ENCODE measurements at regions not wholly inside any gene's neighbourhood (a gene's known extent, or its start where the extent isn't known, plus 50 kb on each side); places are given as distances from the start of the nearest gene placed in this dataset.
A peak's percentile ranks its signal among the peaks of the same experiment; 100 is the strongest.

- no peaks in the 10 kb centered on the region for H4K20me1 ChIP-seq (ENCODE audit: control insufficient read depth, insufficient read depth, low read length, poor library complexity, severe bottlenecking)
- intact Hi-C loops (cut with micrococcal nuclease): loop anchor here (2.0 kb wide), 1 partner anchor 291 kb away; no protein-coding TSS in a partner anchor
- CTCF ChIA-PET: no interaction called here
- TF ChIP-seq EZH2 (IDR thresholded peaks at IDR 0.05; ENCODE audit: borderline replicate concordance, insufficient read depth, low read depth, low read length, poor library complexity, severe bottlenecking): no peak
- TF ChIP-seq CTCF (IDR thresholded peaks at IDR 0.05): peak; percentile 34
- no peak overlapping the region for H3K9ac ChIP-seq (ENCODE audit: low read length)
- no peak overlapping the region for H3K4me3 ChIP-seq (ENCODE audit: control extremely low read depth in 1 of 5, extremely low read depth in 1 of 5, insufficient read depth in 1 of 5, low read depth in 2 of 5, low read length in 4 of 5)
- ATAC-seq (ENCODE audit: low read depth): no peak
- H3K79me2 ChIP-seq (ENCODE audit: control insufficient read depth, insufficient read depth, low read length): no peaks in the 10 kb centered on the region
- Mint-ChIP-seq H3K4me3 (no peak overlapping the region), H3K27ac (no peak overlapping the region), H3K4me1 (no peaks in the 10 kb centered on the region), H3K9me3 (ENCODE audit: insufficient read depth) (no peaks in the 10 kb centered on the region), H3K27me3 (peaks cover 7% of the 10 kb centered on the region)
- no peak overlapping the region for H3K27ac ChIP-seq (ENCODE audit: low read length in 2 of 2)
- H3K36me3 ChIP-seq (replicated peaks in 1 of 2; ENCODE audit: control extremely low read depth in 1 of 2, control insufficient read depth in 1 of 2, extremely low read depth in 1 of 2, insufficient read depth in 2 of 2, low read length in 1 of 2): no peaks in the 10 kb centered on the region
- H3K27me3 ChIP-seq (replicated peaks in 1 of 4; ENCODE audit: control extremely low read depth in 1 of 4, control insufficient read depth in 3 of 4, insufficient read depth in 4 of 4, low read length in 3 of 4): no peaks in the 10 kb centered on the region
- POLR2A ChIA-PET: no interaction called here
- no peaks in the 10 kb centered on the region for H3K9me3 ChIP-seq (ENCODE audit: control extremely low read depth in 1 of 3, control insufficient read depth in 2 of 3, insufficient read depth in 1 of 3, low read length in 2 of 3)
- H3K4me2 ChIP-seq (replicated peaks; ENCODE audit: low read depth, low read length, poor library complexity, severe bottlenecking): no peak overlapping the region
- no peak overlapping the region for H2AFZ ChIP-seq (ENCODE audit: insufficient read depth, low read depth, low read length, poor library complexity, severe bottlenecking)
- H3K4me1 ChIP-seq (ENCODE audit: control insufficient read depth in 2 of 2, insufficient read depth in 2 of 2, low read length in 2 of 2): no peaks in the 10 kb centered on the region
- DNase-seq: no peak
- WGBS (ENCODE audit: insufficient coverage): no CpG with 5 or more reads among the region's 3 CpGs
Measured at GRCh38 chr2:56009758-56010458, 86.3 kb upstream of the EFEMP1 start.

GRCh38 chr2:56011624-56012023 lies 88.0 kb upstream of the EFEMP1 start:
- no peaks in the 10 kb centered on the region for H3K9me3 ChIP-seq (ENCODE audit: control extremely low read depth in 1 of 3, control insufficient read depth in 2 of 3, insufficient read depth in 1 of 3, low read length in 2 of 3)
- ATAC-seq (ENCODE audit: low read depth): no peak
- no peaks in the 10 kb centered on the region for H3K27me3 ChIP-seq (replicated peaks in 1 of 4; ENCODE audit: control extremely low read depth in 1 of 4, control insufficient read depth in 3 of 4, insufficient read depth in 4 of 4, low read length in 3 of 4)
- intact Hi-C loops (cut with micrococcal nuclease): no loop called here
- CTCF ChIA-PET: no interaction called here
- Mint-ChIP-seq H3K4me1 (peaks cover 7% of the 10 kb centered on the region), H3K27ac (no peak overlapping the region), H3K9me3 (ENCODE audit: insufficient read depth) (no peaks in the 10 kb centered on the region), H3K27me3 (peaks cover 7% of the 10 kb centered on the region), H3K4me3 (no peak overlapping the region)
- no peaks in the 10 kb centered on the region for H3K79me2 ChIP-seq (ENCODE audit: control insufficient read depth, insufficient read depth, low read length)
- H3K4me2 ChIP-seq (replicated peaks; ENCODE audit: low read depth, low read length, poor library complexity, severe bottlenecking): no peak overlapping the region
- TF ChIP-seq EZH2 (IDR thresholded peaks at IDR 0.05; ENCODE audit: borderline replicate concordance, insufficient read depth, low read depth, low read length, poor library complexity, severe bottlenecking) (no peak), CTCF (IDR thresholded peaks at IDR 0.05) (no peak)
- no peak overlapping the region for H2AFZ ChIP-seq (ENCODE audit: insufficient read depth, low read depth, low read length, poor library complexity, severe bottlenecking)
- no peak overlapping the region for H3K27ac ChIP-seq (ENCODE audit: low read length in 2 of 2)
- POLR2A ChIA-PET: no interaction called here
- no peak for DNase-seq
- H3K9ac ChIP-seq (ENCODE audit: low read length): no peak overlapping the region
- 100% methylated on average over 1 of the region's 4 CpGs for whole genome bisulfite sequencing (ENCODE audit: insufficient coverage)
- H4K20me1 ChIP-seq (ENCODE audit: control insufficient read depth, insufficient read depth, low read length, poor library complexity, severe bottlenecking): no peaks in the 10 kb centered on the region
- no peaks in the 10 kb centered on the region for H3K36me3 ChIP-seq (replicated peaks in 1 of 2; ENCODE audit: control extremely low read depth in 1 of 2, control insufficient read depth in 1 of 2, extremely low read depth in 1 of 2, insufficient read depth in 2 of 2, low read length in 1 of 2)
- no peaks in the 10 kb centered on the region for H3K4me1 ChIP-seq (ENCODE audit: control insufficient read depth in 2 of 2, insufficient read depth in 2 of 2, low read length in 2 of 2)
- H3K4me3 ChIP-seq (ENCODE audit: control extremely low read depth in 1 of 5, extremely low read depth in 1 of 5, insufficient read depth in 1 of 5, low read depth in 2 of 5, low read length in 4 of 5): no peak overlapping the region

All from B cell (primary cell).